GDM1 (cell line): ENCODE measurements at regions not wholly inside any gene's neighbourhood (a gene's known extent, or its start where the extent isn't known, plus 50 kb on each side); places are given as distances from the start of the nearest gene placed in this dataset.

Source experiments
- DNase-seq: peaks from one replicate; lab custom pipeline; 2025; lab: John Stamatoyannopoulos, UW

DNA sequence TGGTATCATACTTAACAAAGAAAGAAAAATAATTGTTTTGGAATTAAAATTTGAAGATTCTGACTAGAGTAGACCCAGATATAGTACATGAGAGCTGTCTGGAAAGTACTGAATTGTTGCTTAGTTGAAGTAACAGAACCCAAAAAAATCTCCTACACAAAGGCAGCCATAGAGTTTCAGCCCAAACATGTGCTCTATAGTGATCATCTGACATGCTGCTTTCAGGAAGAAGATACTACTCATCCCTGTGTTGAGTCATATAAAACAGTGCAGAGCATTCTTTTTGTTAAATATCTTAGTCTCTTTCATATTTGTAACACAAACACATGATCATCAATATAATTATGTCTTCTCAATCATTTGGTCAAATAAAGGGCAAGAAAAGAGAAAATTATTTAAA is 84.8 kb upstream of the PTPRM start:
- no peak for DNase-seq

DNA sequence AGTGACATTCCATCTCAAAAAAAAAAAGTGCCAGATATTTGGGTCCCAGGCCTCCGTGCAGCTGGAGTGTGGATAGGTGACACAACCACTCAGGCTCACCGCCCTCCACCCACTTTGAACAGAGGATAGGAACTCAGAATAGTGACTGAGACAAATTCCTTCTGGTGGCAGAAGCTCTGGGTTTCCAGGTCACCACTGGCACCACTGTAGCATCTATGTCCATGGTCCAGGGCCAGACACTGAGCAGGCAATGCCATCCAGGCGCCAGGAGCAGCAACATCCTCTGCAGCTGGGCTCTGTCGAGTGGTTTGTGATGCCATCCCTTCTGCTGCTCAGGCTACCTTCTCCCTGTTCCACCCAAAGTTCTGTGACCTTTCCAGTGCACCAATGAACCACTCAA is 81.5 kb upstream of the PTPRM start:
- DNase-seq = no peak

DNA sequence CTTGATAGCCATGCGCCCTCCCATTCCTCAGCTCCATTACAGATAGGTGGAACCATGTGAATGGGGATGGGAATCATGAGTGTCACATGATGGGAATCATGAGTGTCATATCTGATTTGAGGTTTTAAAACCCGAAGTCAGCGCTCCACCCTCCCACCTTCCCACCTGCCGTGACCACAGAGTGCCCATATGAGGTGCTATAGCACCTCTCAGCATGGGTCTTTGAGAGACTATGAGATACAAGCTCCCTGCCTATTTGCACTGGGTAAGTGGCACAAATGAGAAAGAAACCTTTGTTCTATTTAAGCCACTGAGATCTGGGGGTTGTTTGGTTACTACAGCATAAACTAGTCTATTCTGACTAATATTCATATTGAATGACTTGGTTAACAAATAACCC is 78.5 kb upstream of the PTPRM start:
- no peak for DNase-seq

DNA sequence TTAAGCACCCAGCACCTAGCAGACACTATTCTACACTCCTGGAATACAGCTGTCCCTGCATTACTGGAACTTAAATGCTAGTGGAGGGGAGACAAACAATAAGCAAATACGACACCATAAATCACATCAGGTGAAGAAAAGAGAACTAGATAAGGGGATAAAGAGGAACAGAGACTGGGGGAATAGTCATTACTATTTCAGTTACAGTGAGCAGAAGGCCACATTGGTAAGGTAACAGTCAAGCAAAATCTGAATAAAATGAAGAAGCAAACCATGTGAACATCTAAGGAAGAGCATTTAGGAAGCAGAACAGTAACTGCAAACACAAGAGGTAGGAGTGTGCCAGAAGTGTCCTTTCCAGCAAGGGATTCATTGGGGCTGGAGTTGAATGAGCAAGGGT is 77.0 kb upstream of the PTPRM start:
- DNase-seq = no peak

DNA sequence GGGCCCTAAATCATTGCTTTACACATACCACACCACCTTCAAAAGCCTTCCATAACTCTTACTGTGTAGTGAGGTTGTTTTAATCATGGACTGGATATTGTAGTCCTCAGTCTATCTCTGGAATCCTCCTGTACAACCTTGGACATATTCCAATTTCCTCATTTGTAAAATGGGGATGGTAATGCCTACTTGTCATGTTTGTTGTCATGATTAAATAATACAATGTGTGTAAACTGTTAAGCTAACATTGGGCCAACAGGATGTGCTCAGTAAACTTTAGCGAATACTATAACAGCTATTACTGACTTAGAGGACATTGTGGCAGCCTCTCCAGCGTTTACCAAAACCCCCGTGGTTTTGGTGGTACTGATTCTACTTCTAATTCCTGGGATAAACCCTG is 74.7 kb upstream of the PTPRM start:
- DNase-seq = no peak

DNA sequence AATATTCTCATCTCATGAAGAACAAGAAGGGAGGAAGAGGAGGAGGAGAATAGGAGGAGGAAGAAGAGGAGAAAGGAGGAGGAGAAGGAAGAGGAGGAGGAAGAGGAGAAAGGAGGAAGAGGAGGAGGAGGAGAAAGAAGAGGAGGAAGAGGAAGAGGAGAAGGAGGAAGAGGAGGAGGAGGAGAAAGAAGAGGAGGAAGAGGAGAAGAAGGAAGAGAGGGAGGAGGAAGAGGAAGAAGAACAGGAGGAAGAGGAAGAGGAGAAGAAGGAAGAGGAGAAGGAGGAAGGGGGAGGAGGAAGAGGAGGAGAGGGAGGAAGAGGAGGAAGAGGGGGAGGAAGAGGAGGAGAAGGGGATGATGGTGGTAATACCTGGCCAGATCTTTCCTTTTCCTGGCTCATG is 70.0 kb upstream of the PTPRM start:
- DNase-seq = no peak

DNA sequence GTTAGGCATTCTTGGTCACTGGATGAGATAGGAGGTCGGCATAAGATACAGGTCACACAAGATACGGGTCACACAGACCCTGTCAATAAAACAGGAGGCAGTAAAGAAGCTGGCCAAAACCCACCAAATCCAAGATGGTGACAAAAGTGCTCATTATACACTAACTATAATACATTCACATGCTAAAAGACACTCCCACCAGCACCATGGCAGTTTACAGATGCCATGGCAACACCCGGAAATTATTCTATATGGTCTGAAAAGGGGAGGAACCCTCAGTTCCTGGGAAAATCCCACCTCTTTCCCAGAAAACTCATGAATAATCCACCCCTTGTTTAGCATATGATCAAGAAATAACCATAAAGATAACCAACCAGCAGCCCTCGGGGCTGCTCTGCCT is 56.0 kb upstream of the PTPRM start:
- no peak for DNase-seq

DNA sequence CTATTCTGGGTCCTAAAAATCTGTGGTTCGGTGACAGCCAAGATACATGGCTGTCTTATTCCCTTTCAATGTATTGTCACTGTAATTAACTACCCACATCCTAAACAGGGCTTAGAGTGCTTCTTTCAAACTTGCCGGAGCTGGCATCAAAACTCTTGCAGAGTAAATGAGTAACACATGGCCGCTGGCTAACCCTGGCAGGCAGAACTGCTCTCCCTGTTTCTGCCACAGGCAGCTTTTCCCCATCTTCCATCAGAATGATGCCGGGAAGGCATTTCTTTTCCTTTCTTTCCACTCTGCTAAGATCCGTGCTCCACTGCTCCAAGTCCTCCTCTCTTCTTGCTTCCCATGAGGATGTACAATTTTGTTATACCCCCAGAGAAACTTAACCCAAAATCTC is 54.8 kb upstream of the PTPRM start:
- no peak for DNase-seq

DNA sequence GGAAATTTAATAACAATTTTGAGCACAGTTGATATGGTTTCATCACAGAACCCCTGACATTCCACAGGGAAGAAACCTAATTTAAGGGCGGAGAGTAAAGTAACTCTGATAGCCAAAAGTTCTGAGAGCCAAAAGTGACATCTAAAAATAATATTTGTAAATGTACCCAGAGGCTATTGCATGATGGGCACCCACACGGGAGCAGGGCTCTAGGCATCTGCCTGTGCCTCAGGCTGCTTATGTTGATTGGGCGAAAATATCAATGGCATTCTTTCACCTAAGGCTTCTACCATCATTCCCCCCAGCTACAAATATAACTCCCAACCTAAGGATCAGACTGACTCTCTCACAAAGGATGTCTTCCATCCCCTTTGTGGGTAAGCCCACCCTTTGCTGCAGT is 54.1 kb upstream of the PTPRM start:
- DNase-seq = no peak

DNA sequence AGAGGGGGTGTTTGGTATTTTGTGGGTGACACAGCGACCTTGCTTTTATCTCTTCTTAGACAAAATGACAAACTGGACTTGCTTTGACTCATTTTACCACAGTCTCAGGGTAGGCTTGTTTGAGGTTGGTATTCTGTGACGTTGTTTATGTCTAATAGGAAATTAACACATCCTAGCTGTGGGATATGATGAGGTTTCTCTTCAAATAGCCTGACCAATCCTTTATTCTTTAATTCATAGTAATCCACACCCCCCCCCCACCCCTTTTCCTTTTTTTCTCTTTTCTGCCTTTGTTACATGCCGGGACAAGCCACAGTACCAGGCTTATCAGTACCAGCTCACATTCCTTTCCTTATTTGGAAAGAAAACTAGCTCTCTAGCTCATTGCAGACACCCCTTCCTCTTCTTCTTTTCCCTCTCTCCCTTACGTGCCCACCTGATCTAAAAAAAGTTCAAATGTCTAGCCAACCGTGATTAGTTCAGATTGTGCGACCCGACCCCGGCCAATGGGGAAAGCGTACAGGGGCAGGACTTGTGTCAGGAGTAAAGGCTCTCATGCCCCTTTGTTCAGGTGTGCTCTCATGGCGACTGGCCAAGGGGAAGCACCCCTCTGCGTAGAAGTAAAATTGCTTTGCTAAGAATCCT is 52.2 kb upstream of the PTPRM start:
- DNase-seq = no peak

DNA sequence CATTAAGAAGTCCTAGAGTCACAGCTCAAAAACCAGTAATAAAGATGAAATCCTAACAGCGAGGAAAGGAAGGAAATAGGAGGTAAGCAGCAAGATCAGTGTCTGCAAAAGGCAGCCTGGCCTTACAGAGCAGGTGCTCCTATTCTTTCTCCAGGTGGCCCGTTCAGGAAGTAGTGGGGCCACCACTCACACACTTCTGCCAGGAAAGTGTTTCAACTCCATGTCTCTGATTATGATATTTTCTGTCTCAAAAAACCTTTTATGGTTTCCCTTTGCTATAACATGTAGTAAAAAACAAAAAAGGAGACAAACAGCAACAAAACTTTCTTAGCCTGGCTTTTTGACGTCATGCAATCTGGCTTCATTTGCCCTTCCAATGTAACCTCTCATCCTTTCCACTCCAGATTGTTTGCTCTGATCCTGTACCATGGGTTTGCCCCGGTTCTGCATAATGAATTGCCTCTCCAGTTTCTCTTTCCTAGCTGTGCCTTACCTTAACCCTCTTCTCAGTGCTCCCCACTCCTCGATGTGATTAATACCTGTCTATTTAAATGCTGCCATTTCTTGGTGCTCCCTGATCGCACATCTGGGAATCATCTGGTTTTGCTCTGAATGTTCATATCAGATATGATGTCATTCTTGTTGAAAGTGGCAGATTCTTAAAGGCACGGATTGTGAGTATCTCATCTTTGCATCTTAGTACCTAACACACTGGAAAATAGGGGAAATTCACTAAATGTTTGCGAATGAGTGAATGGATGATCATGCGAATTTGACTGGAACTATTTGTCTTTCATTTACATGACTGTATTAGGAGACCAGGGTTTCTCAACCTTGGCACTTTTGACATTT is 50.6 kb upstream of the PTPRM start:
- no peak for DNase-seq
